ENCODE measurements at regions not wholly inside any gene's neighbourhood (a gene's known extent, or its start where the extent isn't known, plus 50 kb on each side); places are given as distances from the start of the nearest gene placed in this dataset.

DNA sequence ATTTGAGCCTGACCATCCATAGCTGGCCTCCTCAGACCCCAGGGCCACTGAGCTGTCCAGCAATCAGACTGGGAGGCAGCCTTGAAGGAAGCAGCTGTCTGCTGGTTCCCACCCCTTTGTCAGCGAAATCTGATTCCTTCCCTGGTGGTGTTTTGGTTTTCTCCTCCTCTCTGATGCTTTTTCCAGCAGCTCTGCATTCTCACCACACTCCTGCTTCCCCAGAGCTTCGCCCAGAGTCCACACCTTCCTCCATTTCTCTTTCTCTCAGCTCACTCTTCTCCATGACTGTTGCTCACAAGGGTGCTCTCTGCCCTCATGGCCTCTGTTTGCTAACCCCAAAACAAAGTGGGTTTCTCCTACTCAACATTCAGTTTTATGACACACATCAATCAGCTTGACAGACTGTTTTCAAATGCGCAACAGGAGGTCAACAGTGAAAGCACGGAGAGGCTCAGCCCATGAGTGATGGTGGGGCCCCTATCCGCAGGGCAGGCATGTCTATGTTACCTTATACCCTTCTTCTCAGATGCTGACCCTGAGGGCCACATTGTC lies 130.6 kb upstream of the MTNR1B start:
- Mint-ChIP-seq H3K4me3 (no peak overlapping the region), H3K36me3 (peaks cover 23% of the 10 kb centered on the region), H3K9me3 (no peaks in the 10 kb centered on the region), H3K4me1 (peaks cover 20% of the 10 kb centered on the region), H3K27me3 (ENCODE audit: insufficient read depth, low read depth) (peaks cover 5% of the 10 kb centered on the region), H3K27ac (peak overlapping the region; percentile 24)
- no peaks in the 10 kb centered on the region for H4K20me1 ChIP-seq (ENCODE audit: low read depth)
- no peaks in the 10 kb centered on the region for H3F3A ChIP-seq (ENCODE audit: low read depth)
- H2AFZ ChIP-seq (replicated peaks): no peak overlapping the region
- TF ChIP-seq CTCF (IDR thresholded peaks at IDR 0.05) (no peak), EZH2phosphoT487 (IDR thresholded peaks at IDR 0.05) (no peak), EZH2 (IDR thresholded peaks at IDR 0.05) (no peak)
- no peak overlapping the region for H3K4me3 ChIP-seq
- H3K79me2 ChIP-seq (ENCODE audit: low read depth): no peaks in the 10 kb centered on the region
- peak; percentile 56 for DNase-seq (ENCODE audit: low spot score)
- no peaks in the 10 kb centered on the region for H3K36me3 ChIP-seq
- H3K27me3 ChIP-seq: no peaks in the 10 kb centered on the region
- H3K4me1 ChIP-seq: peaks cover 15% of the 10 kb centered on the region
- H3K4me2 ChIP-seq: peak overlapping the region; percentile 44
- H3K9ac ChIP-seq: no peak overlapping the region
- no peaks in the 10 kb centered on the region for H3K9me3 ChIP-seq (ENCODE audit: low read depth)
- no peak overlapping the region for H3K27ac ChIP-seq

GRCh38 chr11:92839450-92839849 lies 130.0 kb upstream of the MTNR1B start:
- TF ChIP-seq EZH2phosphoT487 (IDR thresholded peaks at IDR 0.05) (no peak), EZH2 (IDR thresholded peaks at IDR 0.05) (no peak), CTCF (IDR thresholded peaks at IDR 0.05) (no peak)
- Histone ChIP-seq H3K4me2 (no peak overlapping the region), H3K4me3 (no peak overlapping the region), H3K36me3 (no peaks in the 10 kb centered on the region), H4K20me1 (ENCODE audit: low read depth) (no peaks in the 10 kb centered on the region), H3K4me1 (peaks cover 15% of the 10 kb centered on the region), H3K9ac (no peak overlapping the region), H3K9me3 (ENCODE audit: low read depth) (no peaks in the 10 kb centered on the region), H3K79me2 (ENCODE audit: low read depth) (no peaks in the 10 kb centered on the region), H2AFZ (replicated peaks) (no peak overlapping the region), H3K27me3 (no peaks in the 10 kb centered on the region), H3K27ac (no peak overlapping the region), H3F3A (ENCODE audit: low read depth) (no peaks in the 10 kb centered on the region)
- no peak for DNase-seq (ENCODE audit: low spot score)
- Mint-ChIP-seq H3K36me3 (peaks cover 24% of the 10 kb centered on the region), H3K27ac (no peak overlapping the region), H3K4me3 (no peak overlapping the region), H3K4me1 (peaks cover 20% of the 10 kb centered on the region), H3K9me3 (no peaks in the 10 kb centered on the region), H3K27me3 (ENCODE audit: insufficient read depth, low read depth) (peaks cover 5% of the 10 kb centered on the region)

- no peaks in the 10 kb centered on the region for H3K79me2 ChIP-seq (ENCODE audit: low read depth)
- TF ChIP-seq EZH2 (IDR thresholded peaks at IDR 0.05) (no peak), CTCF (IDR thresholded peaks at IDR 0.05) (no peak), EZH2phosphoT487 (IDR thresholded peaks at IDR 0.05) (no peak)
- no peaks in the 10 kb centered on the region for H3K9me3 ChIP-seq (ENCODE audit: low read depth)
- peaks cover 15% of the 10 kb centered on the region for H3K4me1 ChIP-seq
- no peaks in the 10 kb centered on the region for H3K36me3 ChIP-seq
- H3K4me3 ChIP-seq: no peak overlapping the region
- H4K20me1 ChIP-seq (ENCODE audit: low read depth): no peaks in the 10 kb centered on the region
- H3K27me3 ChIP-seq: no peaks in the 10 kb centered on the region
- peaks cover 32% of the 10 kb centered on the region for H3K4me1 Mint-ChIP-seq
- no peak overlapping the region for H3K9ac ChIP-seq
- no peak overlapping the region for H3K27ac Mint-ChIP-seq
- H3K4me2 ChIP-seq: no peak overlapping the region
- no peak for DNase-seq (ENCODE audit: low spot score)
- peaks cover 26% of the 10 kb centered on the region for H3K36me3 Mint-ChIP-seq
- no peaks in the 10 kb centered on the region for H3K9me3 Mint-ChIP-seq
- H3K27ac ChIP-seq: no peak overlapping the region
- H3F3A ChIP-seq (ENCODE audit: low read depth): no peaks in the 10 kb centered on the region
- H3K27me3 Mint-ChIP-seq (ENCODE audit: insufficient read depth, low read depth): peaks cover 3% of the 10 kb centered on the region
- H3K4me3 Mint-ChIP-seq: no peak overlapping the region
- no peak overlapping the region for H2AFZ ChIP-seq (replicated peaks)
Measured at GRCh38 chr11:92841719-92842118, 127.7 kb upstream of the MTNR1B start.
